Fibroblast of lung (primary cell): ENCODE measurements at regions not wholly inside any gene's neighbourhood (a gene's known extent, or its start where the extent isn't known, plus 50 kb on each side); places are given as distances from the start of the nearest gene placed in this dataset.

ENCODE experiments used
- EZH2 ChIP-seq: IDR thresholded peaks from 2 replicates; pipeline ENCODE4 v1.5.1; 2012; ENCODE audit warnings: low read length, control low read depth, mild to moderate bottlenecking; ENCODE audit errors: missing control alignments
- TF ChIP-seq, protein P1 (sequence below), 2 donors: IDR thresholded peaks in 1 of 2; conservative IDR thresholded peaks in 1 of 2; 1 replicate in 1 of 2; 2 replicates in 1 of 2; pipeline ENCODE4 v1.5.1; 2011 to 2012; ENCODE audit warnings: low read length in 2 of 2, control low read depth in 1 of 2, inconsistent platforms in 1 of 2, low read depth in 1 of 2, mild to moderate bottlenecking in 1 of 2

DNA sequence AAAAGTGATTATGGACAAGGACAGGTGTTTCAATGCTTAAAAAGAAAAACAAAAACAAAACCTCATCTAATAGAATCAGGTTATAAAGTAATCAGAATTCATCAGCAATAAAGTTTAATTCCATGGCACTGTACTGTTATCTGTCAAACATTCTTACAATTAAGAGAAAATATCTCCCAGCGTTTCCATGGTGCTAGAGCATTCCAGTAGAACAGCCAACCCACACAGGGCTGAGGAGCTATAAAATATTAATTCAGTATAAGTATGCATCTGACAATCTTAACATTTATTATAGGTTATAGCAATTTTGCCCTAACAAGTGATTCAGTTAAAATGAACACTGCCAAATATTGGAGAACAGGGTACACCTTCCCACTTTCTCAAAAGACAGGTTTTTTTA lies 128.7 kb upstream of the DEPDC1 start:
- TF ChIP-seq, protein P1, sequence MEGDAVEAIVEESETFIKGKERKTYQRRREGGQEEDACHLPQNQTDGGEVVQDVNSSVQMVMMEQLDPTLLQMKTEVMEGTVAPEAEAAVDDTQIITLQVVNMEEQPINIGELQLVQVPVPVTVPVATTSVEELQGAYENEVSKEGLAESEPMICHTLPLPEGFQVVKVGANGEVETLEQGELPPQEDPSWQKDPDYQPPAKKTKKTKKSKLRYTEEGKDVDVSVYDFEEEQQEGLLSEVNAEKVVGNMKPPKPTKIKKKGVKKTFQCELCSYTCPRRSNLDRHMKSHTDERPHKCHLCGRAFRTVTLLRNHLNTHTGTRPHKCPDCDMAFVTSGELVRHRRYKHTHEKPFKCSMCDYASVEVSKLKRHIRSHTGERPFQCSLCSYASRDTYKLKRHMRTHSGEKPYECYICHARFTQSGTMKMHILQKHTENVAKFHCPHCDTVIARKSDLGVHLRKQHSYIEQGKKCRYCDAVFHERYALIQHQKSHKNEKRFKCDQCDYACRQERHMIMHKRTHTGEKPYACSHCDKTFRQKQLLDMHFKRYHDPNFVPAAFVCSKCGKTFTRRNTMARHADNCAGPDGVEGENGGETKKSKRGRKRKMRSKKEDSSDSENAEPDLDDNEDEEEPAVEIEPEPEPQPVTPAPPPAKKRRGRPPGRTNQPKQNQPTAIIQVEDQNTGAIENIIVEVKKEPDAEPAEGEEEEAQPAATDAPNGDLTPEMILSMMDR (conservative IDR thresholded peaks at IDR 0.05 in 1 of 2, IDR thresholded peaks at IDR 0.05 in 1 of 2; ENCODE audit: low read depth in 1 of 2, low read length in 2 of 2): no peak
- TF ChIP-seq EZH2: no peak
